ENCODE measurements at regions not wholly inside any gene's neighbourhood (a gene's known extent, or its start where the extent isn't known, plus 50 kb on each side); places are given as distances from the start of the nearest gene placed in this dataset.

GRCh38 chr6:131393433-131393832 is 179.6 kb upstream of the ARG1 start:
- Histone ChIP-seq H3K9me2 (replicated peaks; ENCODE audit: control insufficient read depth, low read length) (no peaks in the 10 kb centered on the region), H3K4me3 (ENCODE audit: low read length) (no peak overlapping the region), H3K4me2 (ENCODE audit: low read length) (no peak overlapping the region), H3K4me1 (ENCODE audit: control insufficient read depth, low read length) (no peaks in the 10 kb centered on the region), H3K9me3 (ENCODE audit: control insufficient read depth, insufficient read depth, low read length) (no peaks in the 10 kb centered on the region), H4K20me1 (ENCODE audit: control insufficient read depth, insufficient read depth, low read depth, low read length) (no peaks in the 10 kb centered on the region), H3F3A (ENCODE audit: control insufficient read depth, insufficient read depth) (no peaks in the 10 kb centered on the region), H3K27me3 (ENCODE audit: control insufficient read depth, low read length) (peaks cover 12% of the 10 kb centered on the region; the same call in 1 of the 2 replicates), H3K79me2 (ENCODE audit: control insufficient read depth, low read length) (no peaks in the 10 kb centered on the region), H3K36me3 (ENCODE audit: control insufficient read depth, low read length) (no peaks in the 10 kb centered on the region), H3K27ac (ENCODE audit: low read depth, low read length) (no peak overlapping the region)
- TF ChIP-seq CTCF (IDR thresholded peaks at IDR 0.05; ENCODE audit: low read depth, low read length, poor library complexity, severe bottlenecking) (no peak), EZH2phosphoT487 (IDR thresholded peaks at IDR 0.05; ENCODE audit: borderline replicate concordance, low read length) (no peak)

- no peaks in the 10 kb centered on the region for H3F3A ChIP-seq (ENCODE audit: control insufficient read depth, insufficient read depth)
- H3K27ac ChIP-seq (ENCODE audit: low read depth, low read length), result no peak overlapping the region
Measured at GRCh38 chr6:131394768-131395432, 178.1 kb upstream of the ARG1 start.

GRCh38 chr6:131398176-131398575 is 174.8 kb upstream of the ARG1 start:
- no peak overlapping the region for H3K4me2 ChIP-seq (ENCODE audit: low read length)
- no peaks in the 10 kb centered on the region for H3K27me3 ChIP-seq (ENCODE audit: control insufficient read depth, low read length)
- H3F3A ChIP-seq (ENCODE audit: control insufficient read depth, insufficient read depth), result no peaks in the 10 kb centered on the region
- TF ChIP-seq EZH2phosphoT487 (IDR thresholded peaks at IDR 0.05; ENCODE audit: borderline replicate concordance, low read length) (no peak), CTCF (IDR thresholded peaks at IDR 0.05; ENCODE audit: low read depth, low read length, poor library complexity, severe bottlenecking) (no peak)
- H3K9me2 ChIP-seq (replicated peaks; ENCODE audit: control insufficient read depth, low read length), result no peaks in the 10 kb centered on the region
- no peaks in the 10 kb centered on the region for H3K4me1 ChIP-seq (ENCODE audit: control insufficient read depth, low read length)
- H3K36me3 ChIP-seq (ENCODE audit: control insufficient read depth, low read length), result no peaks in the 10 kb centered on the region
- H3K9me3 ChIP-seq (ENCODE audit: control insufficient read depth, insufficient read depth, low read length), result no peaks in the 10 kb centered on the region
- no peak overlapping the region for H3K27ac ChIP-seq (ENCODE audit: low read depth, low read length)
- H3K4me3 ChIP-seq (ENCODE audit: low read length), result no peak overlapping the region
- H4K20me1 ChIP-seq (ENCODE audit: control insufficient read depth, insufficient read depth, low read depth, low read length), result no peaks in the 10 kb centered on the region
- H3K79me2 ChIP-seq (ENCODE audit: control insufficient read depth, low read length), result no peaks in the 10 kb centered on the region

More at GRCh38 chr6:131394768-131395432, 178.1 kb upstream of the ARG1 start:
- TF ChIP-seq CTCF (IDR thresholded peaks at IDR 0.05; ENCODE audit: low read depth, low read length, poor library complexity, severe bottlenecking) (no peak), EZH2phosphoT487 (IDR thresholded peaks at IDR 0.05; ENCODE audit: borderline replicate concordance, low read length) (no peak)
- H3K9me2 ChIP-seq (replicated peaks; ENCODE audit: control insufficient read depth, low read length), result no peaks in the 10 kb centered on the region
- H3K79me2 ChIP-seq (ENCODE audit: control insufficient read depth, low read length), result no peaks in the 10 kb centered on the region
- H3K27me3 ChIP-seq (ENCODE audit: control insufficient read depth, low read length), result peaks cover 12% of the 10 kb centered on the region; the same call in 1 of the 2 replicates
- no peaks in the 10 kb centered on the region for H3K36me3 ChIP-seq (ENCODE audit: control insufficient read depth, low read length)
- H3K9me3 ChIP-seq (ENCODE audit: control insufficient read depth, insufficient read depth, low read length), result no peaks in the 10 kb centered on the region
- H3K4me2 ChIP-seq (ENCODE audit: low read length), result no peak overlapping the region
- no peak overlapping the region for H3K4me3 ChIP-seq (ENCODE audit: low read length)
- no peaks in the 10 kb centered on the region for H3K4me1 ChIP-seq (ENCODE audit: control insufficient read depth, low read length)
- H4K20me1 ChIP-seq (ENCODE audit: control insufficient read depth, insufficient read depth, low read depth, low read length), result no peaks in the 10 kb centered on the region

Measured in DOHH2 (cell line).